ENCODE measurements at regions not wholly inside any gene's neighbourhood (a gene's known extent, or its start where the extent isn't known, plus 50 kb on each side); places are given as distances from the start of the nearest gene placed in this dataset.

DNA sequence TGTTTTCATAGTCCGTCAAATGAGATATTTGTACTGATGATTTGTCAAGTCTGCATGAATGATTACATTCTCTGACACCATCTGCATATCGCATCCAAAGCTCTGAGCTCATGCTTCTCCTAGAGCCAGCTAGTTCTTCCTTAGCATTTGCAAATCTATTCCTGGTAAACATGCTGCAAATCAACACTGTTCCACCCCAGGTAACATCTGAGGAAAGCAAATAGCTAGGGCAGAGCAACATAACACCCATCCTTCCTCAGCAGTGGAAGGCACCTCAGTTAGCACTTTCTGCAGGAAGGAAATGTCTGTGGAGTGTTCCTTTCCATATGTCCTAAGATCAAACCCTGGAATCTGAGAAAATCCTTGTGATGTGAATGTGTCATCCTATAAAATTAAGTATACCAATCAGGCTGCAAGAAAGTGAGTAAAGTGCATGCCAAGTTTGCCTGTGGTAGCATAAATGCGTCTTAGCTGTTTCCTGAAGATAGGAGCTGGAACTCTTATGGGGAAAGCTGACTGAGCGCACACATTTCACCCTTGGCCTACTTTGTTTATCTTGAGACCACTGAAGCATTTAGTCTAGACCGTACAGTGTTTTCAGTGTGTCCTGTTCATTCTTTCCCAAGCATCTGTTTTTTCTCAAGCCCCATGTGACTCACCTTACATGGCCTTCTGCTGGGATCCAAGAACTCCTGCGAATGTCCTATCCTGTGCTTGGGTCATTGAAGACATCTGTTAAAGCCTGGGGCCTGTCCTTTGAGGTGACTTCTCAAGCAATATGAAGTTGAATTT is 50.9 kb upstream of the STARD4 start:
- Histone ChIP-seq H3K4me2 (ENCODE audit: low read length) (no peak overlapping the region), H3K4me1 (ENCODE audit: insufficient read depth, low read length, severe bottlenecking) (no peaks in the 10 kb centered on the region), H3K4me3 (ENCODE audit: low read depth, low read length, poor library complexity, severe bottlenecking) (no peak overlapping the region), H3K79me2 (ENCODE audit: insufficient read depth, low read length) (no peaks in the 10 kb centered on the region), H3F3A (ENCODE audit: insufficient read depth, low read length) (no peaks in the 10 kb centered on the region), H4K20me1 (ENCODE audit: insufficient read depth, low read length) (no peaks in the 10 kb centered on the region), H3K9me2 (ENCODE audit: low read depth, low read length) (no peaks in the 10 kb centered on the region), H3K27ac (ENCODE audit: low read depth, low read length, poor library complexity, severe bottlenecking) (no peak overlapping the region), H3K36me3 (ENCODE audit: insufficient read depth, low read length) (no peaks in the 10 kb centered on the region), H2AFZ (ENCODE audit: low read length) (no peak overlapping the region), H3K9ac (ENCODE audit: low read length) (no peak overlapping the region), H3K9me3 (ENCODE audit: low read length) (no peaks in the 10 kb centered on the region), H3K27me3 (ENCODE audit: insufficient read depth, low read length) (no peaks in the 10 kb centered on the region)
- no peak for TF ChIP-seq EZH2 (IDR thresholded peaks at IDR 0.05; ENCODE audit: borderline replicate concordance, low read length)
- TF ChIP-seq, protein P1, sequence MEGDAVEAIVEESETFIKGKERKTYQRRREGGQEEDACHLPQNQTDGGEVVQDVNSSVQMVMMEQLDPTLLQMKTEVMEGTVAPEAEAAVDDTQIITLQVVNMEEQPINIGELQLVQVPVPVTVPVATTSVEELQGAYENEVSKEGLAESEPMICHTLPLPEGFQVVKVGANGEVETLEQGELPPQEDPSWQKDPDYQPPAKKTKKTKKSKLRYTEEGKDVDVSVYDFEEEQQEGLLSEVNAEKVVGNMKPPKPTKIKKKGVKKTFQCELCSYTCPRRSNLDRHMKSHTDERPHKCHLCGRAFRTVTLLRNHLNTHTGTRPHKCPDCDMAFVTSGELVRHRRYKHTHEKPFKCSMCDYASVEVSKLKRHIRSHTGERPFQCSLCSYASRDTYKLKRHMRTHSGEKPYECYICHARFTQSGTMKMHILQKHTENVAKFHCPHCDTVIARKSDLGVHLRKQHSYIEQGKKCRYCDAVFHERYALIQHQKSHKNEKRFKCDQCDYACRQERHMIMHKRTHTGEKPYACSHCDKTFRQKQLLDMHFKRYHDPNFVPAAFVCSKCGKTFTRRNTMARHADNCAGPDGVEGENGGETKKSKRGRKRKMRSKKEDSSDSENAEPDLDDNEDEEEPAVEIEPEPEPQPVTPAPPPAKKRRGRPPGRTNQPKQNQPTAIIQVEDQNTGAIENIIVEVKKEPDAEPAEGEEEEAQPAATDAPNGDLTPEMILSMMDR (IDR thresholded peaks at IDR 0.05; ENCODE audit: low read length), result no peak

DNA sequence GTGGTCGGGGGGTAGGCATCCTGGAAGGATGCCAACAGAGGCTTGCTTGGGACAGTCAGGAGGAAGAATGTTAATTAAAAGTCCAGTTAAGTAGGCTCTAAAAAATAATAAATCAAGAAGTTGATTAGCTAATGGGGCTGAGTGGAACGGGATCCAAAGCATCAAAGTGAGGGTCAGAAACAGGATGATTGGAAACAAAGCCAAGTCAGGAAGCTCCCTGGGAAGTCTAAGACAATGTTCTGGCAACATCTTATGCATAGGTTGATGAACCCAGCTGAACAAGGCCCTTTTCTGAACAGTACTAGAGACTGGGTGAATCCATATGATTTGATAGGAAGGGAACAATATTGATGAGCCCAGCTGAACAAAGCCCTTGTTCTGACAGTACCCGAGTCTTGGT is 50.2 kb upstream of the STARD4 start:
- H3K4me2 ChIP-seq (ENCODE audit: low read length), result no peak overlapping the region
- no peak overlapping the region for H3K27ac ChIP-seq (ENCODE audit: low read depth, low read length, poor library complexity, severe bottlenecking)
- no peaks in the 10 kb centered on the region for H3K36me3 ChIP-seq (ENCODE audit: insufficient read depth, low read length)
- H3K79me2 ChIP-seq (ENCODE audit: insufficient read depth, low read length), result no peaks in the 10 kb centered on the region
- no peaks in the 10 kb centered on the region for H3F3A ChIP-seq (ENCODE audit: insufficient read depth, low read length)
- H3K9me2 ChIP-seq (ENCODE audit: low read depth, low read length), result no peaks in the 10 kb centered on the region
- no peak overlapping the region for H2AFZ ChIP-seq (ENCODE audit: low read length)
- no peak overlapping the region for H3K9ac ChIP-seq (ENCODE audit: low read length)
- no peak overlapping the region for H3K4me3 ChIP-seq (ENCODE audit: low read depth, low read length, poor library complexity, severe bottlenecking)
- H3K27me3 ChIP-seq (ENCODE audit: insufficient read depth, low read length), result no peaks in the 10 kb centered on the region
- H3K9me3 ChIP-seq (ENCODE audit: low read length), result no peaks in the 10 kb centered on the region
- TF ChIP-seq EZH2 (IDR thresholded peaks at IDR 0.05; ENCODE audit: borderline replicate concordance, low read length), result no peak
- TF ChIP-seq, protein P1 (IDR thresholded peaks at IDR 0.05; ENCODE audit: low read length), result no peak
- H4K20me1 ChIP-seq (ENCODE audit: insufficient read depth, low read length), result no peaks in the 10 kb centered on the region
- no peaks in the 10 kb centered on the region for H3K4me1 ChIP-seq (ENCODE audit: insufficient read depth, low read length, severe bottlenecking)

Measured in OCI-LY1 (cell line).